ENCODE measurements at regions not wholly inside any gene's neighbourhood (a gene's known extent, or its start where the extent isn't known, plus 50 kb on each side); places are given as distances from the start of the nearest gene placed in this dataset.

DNA sequence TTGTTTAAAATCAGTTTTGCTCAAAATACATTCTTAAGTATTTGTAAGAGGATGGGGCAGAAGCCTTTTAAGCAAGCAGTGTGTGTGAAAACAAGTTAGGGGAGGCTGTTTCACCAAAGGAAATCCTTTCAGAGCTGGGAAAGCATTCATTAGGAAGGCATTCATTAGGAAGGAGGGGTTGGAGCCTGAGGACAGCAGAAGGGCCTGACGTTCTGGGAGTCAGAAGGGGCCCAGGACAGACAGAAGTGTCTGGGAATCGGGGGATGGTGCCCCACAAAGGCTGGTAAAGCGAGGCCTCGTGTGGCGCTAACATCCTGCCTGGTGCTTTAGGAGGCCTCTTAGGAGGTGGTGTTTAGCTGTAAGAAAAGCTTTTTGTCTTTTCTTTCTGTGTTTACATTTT lies 80.6 kb upstream of the NXT1 start:
- no peak for TF ChIP-seq POLR2A (IDR thresholded peaks at IDR 0.05; ENCODE audit: low read depth, low read length)
- no peak for TF ChIP-seq POLR2AphosphoS5 (IDR thresholded peaks at IDR 0.05; ENCODE audit: low read depth, low read length)
- TF ChIP-seq SPI1 (IDR thresholded peaks at IDR 0.05; ENCODE audit: low read depth, low read length) = no peak
- TF ChIP-seq TAF1 (IDR thresholded peaks at IDR 0.05; ENCODE audit: low read depth, low read length) = no peak
- TF ChIP-seq POU2F2 (IDR thresholded peaks at IDR 0.05; ENCODE audit: low read depth, low read length) = no peak

All from GM12891 (cell line).